ENCODE measurements at regions not wholly inside any gene's neighbourhood (a gene's known extent, or its start where the extent isn't known, plus 50 kb on each side); places are given as distances from the start of the nearest gene placed in this dataset.

DNA sequence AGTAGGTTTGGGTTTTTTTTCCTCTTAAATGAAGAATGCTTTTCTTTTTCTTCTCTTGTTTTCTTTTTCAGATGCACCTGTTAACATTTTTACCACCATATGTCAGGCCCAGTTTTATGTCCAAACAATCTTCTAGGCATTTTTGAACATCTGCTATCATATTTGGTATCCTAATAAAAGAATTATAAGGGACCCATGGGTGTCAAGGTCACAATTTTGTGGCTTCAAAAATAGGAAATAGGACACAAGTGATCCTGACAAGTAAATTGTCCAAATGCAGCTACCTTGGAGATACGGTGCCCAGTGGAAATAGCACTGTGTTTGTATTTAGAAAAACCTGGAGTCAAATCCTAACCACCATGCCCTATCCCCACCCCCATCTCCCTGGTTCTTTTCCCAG, 270.3 kb downstream of the MZT1 start:
- TF ChIP-seq POLR2A (IDR thresholded peaks at IDR 0.05; ENCODE audit: low read depth, low read length) (no peak), POLR2AphosphoS5 (IDR thresholded peaks at IDR 0.05; ENCODE audit: low read depth, low read length) (no peak), TAF1 (IDR thresholded peaks at IDR 0.05; ENCODE audit: borderline replicate concordance, low read depth, low read length) (no peak)
